Endothelial cell of umbilical vein (primary cell): ENCODE measurements at regions not wholly inside any gene's neighbourhood (a gene's known extent, or its start where the extent isn't known, plus 50 kb on each side); places are given as distances from the start of the nearest gene placed in this dataset.

Experiments
- BruUV-seq: library from RNA; stranded (reverse); fragments of 400-500 nt; replicated peaks from 2 replicates; lab custom pipeline; 2021; lab: Mats Ljungman, UMichigan
- CTCF ChIA-PET: fragments of 300-600, 350-600 bp; sonication (Branson Sonifier 250); formaldehyde crosslinking; loops from one replicate; lab custom pipeline; 2021; ENCODE audit warnings: antibody characterized with exemption, inconsistent platforms; lab: Charles Lee
- POLR2A ChIA-PET: fragments of 300-600, 350-600 bp; sonication (Branson Sonifier 250); formaldehyde crosslinking; loops from one replicate; lab custom pipeline; 2021; ENCODE audit warnings: antibody characterized with exemption, inconsistent platforms; lab: Charles Lee
- DNase-seq: peaks from one replicate; pipeline ENCODE4 v3.0.0-alpha.2; 2011; ENCODE audit warnings: low read depth, low spot score
- FAIRE-seq: peaks from 2 replicates; lab custom pipeline; 2011; peaks lifted over from hg19 to GRCh38; lab: Jason Lieb, UNC
- H2AFZ ChIP-seq: 2 replicates; pipeline ENCODE4 v1.6.0; 2012; ENCODE audit warnings: low read depth, low read length, control low read depth, inconsistent platforms
- H3K27ac ChIP-seq: 2 replicates; pipeline ENCODE4 v1.5.1; 2011; ENCODE audit warnings: low read depth, mild to moderate bottlenecking, control low read depth, low read length, moderate library complexity; ENCODE audit not compliant: insufficient read depth
- H3K27me3 ChIP-seq, 2 experiments: 2 replicates each; pipeline versions ENCODE4 v1.6.0 to v1.6.1; 2011; ENCODE audit warnings: low read length in 2 of 2, mixed read lengths in 1 of 2; ENCODE audit not compliant: control insufficient read depth in 2 of 2, insufficient read depth in 2 of 2
- H3K36me3 ChIP-seq, 2 experiments: 2 replicates in 1 of 2; 3 replicates in 1 of 2; pipeline ENCODE4 v1.5.1; 2011; ENCODE audit warnings: low read length in 2 of 2, mild to moderate bottlenecking in 1 of 2, moderate library complexity in 1 of 2; ENCODE audit not compliant: control insufficient read depth in 2 of 2, insufficient read depth in 2 of 2; ENCODE audit errors: extremely low read depth in 1 of 2
- H3K4me1 ChIP-seq: 3 replicates; pipeline ENCODE4 v1.5.1; 2011; ENCODE audit warnings: mild to moderate bottlenecking, low read length; ENCODE audit not compliant: control insufficient read depth, insufficient read depth; ENCODE audit errors: extremely low read depth
- H3K4me2 ChIP-seq: 2 replicates; pipeline ENCODE4 v1.6.1; 2011; ENCODE audit warnings: low read length, control low read depth, mixed read lengths; ENCODE audit not compliant: insufficient read depth
- H3K4me3 ChIP-seq, 3 experiments: fragments of 200-600 bp in 1 of 3; sonication (generic), shearing (Covaris generic) in 1 of 3; replicated peaks in 1 of 3; 2 replicates each; pipeline ENCODE4 v1.5.1; 2011 to 2016; ENCODE audit warnings: control low read depth in 3 of 3, low read length in 3 of 3, mild to moderate bottlenecking in 2 of 3, inconsistent platforms in 1 of 3, low read depth in 1 of 3, moderate library complexity in 1 of 3; ENCODE audit not compliant: insufficient read depth in 1 of 3
- H3K79me2 ChIP-seq: 2 replicates; pipeline ENCODE4 v1.6.0; 2012; ENCODE audit warnings: low read length, inconsistent platforms; ENCODE audit not compliant: control insufficient read depth, insufficient read depth
- H3K9ac ChIP-seq: replicated peaks from 2 replicates; pipeline ENCODE3; 2011; ENCODE audit warnings: low read length, control low read depth; ENCODE audit not compliant: insufficient read depth; ENCODE audit errors: extremely low read depth
- H3K9me1 ChIP-seq: replicated peaks from 3 replicates; pipeline ENCODE4 v1.6.0; 2011; ENCODE audit warnings: mild to moderate bottlenecking, low read length; ENCODE audit not compliant: control insufficient read depth, insufficient read depth; ENCODE audit errors: extremely low read depth
- H3K9me3 ChIP-seq: replicated peaks from 2 replicates; pipeline ENCODE4 v1.5.1; 2012; ENCODE audit warnings: low read length, inconsistent platforms; ENCODE audit not compliant: control insufficient read depth, insufficient read depth
- H4K20me1 ChIP-seq: replicated peaks from 2 replicates; pipeline ENCODE3; 2011; ENCODE audit warnings: mild to moderate bottlenecking, low read length; ENCODE audit not compliant: control insufficient read depth, insufficient read depth; ENCODE audit errors: extremely low read depth
- CTCF ChIP-seq, 2 donors: IDR thresholded peaks; 1 replicate in 1 of 2; 2 replicates in 1 of 2; pipeline ENCODE4 v1.5.1; 2011; ENCODE audit warnings: low read length in 2 of 2, mild to moderate bottlenecking in 2 of 2, moderate library complexity in 2 of 2, control low read depth in 1 of 2, inconsistent platforms in 1 of 2, low read depth in 1 of 2; ENCODE audit not compliant: insufficient read depth in 1 of 2; ENCODE audit errors: extremely low read depth in 1 of 2
- EZH2 ChIP-seq: IDR thresholded peaks from 2 replicates; pipeline ENCODE4 v1.6.1; 2012; ENCODE audit warnings: borderline replicate concordance, low read depth, mild to moderate bottlenecking, moderate library complexity, low read length, inconsistent platforms; ENCODE audit not compliant: severe bottlenecking
- FOS ChIP-seq: IDR thresholded peaks from 2 replicates; pipeline ENCODE4 v1.6.1; 2011; ENCODE audit warnings: mild to moderate bottlenecking, low read length, moderate library complexity, borderline replicate concordance; ENCODE audit not compliant: insufficient read depth
- GATA2 ChIP-seq: IDR thresholded peaks from 2 replicates; pipeline ENCODE4 v1.7.0; 2011; ENCODE audit warnings: low read depth, mild to moderate bottlenecking, moderate library complexity, mixed read lengths, low read length; ENCODE audit not compliant: insufficient read length, insufficient read depth
- JUN ChIP-seq: IDR thresholded peaks from 2 replicates; pipeline ENCODE4 v1.6.1; 2011; ENCODE audit warnings: borderline replicate concordance, low read depth; ENCODE audit not compliant: insufficient read length, insufficient read depth
- MYC ChIP-seq: IDR thresholded peaks from one replicate; pipeline ENCODE4 v1.6.1; 2011; ENCODE audit warnings: mild to moderate bottlenecking, low read depth, low read length
- POLR2A ChIP-seq: IDR thresholded peaks from 2 replicates; pipeline ENCODE4 v1.6.1; 2012; ENCODE audit warnings: low read depth, mild to moderate bottlenecking, control low read depth, low read length
- POLR2AphosphoS5 ChIP-seq: IDR thresholded peaks from 2 replicates; pipeline ENCODE4 v1.6.1; 2012; ENCODE audit warnings: low read depth, mild to moderate bottlenecking, control low read depth, low read length, moderate library complexity; ENCODE audit not compliant: insufficient read depth
- dilution Hi-C: fragments of 300-500 bp; cut with MboI; formaldehyde crosslinking; loops from one replicate; pipeline ENCODE4 v1.15.0; 2019; ENCODE audit warnings: low sequenced_read_pairs; ENCODE audit not compliant: extremely low pct_ligation_motif_present
- intact Hi-C: fragments of 100-400 bp; cut with micrococcal nuclease; formaldehyde crosslinking; loops from one replicate; pipeline ENCODE4 v1.10.0; 2022
- TF ChIP-seq, protein P1 (sequence below): IDR thresholded peaks from 2 replicates; pipeline ENCODE4 v1.6.1; 2011; ENCODE audit not compliant: insufficient read depth, insufficient read length

DNA sequence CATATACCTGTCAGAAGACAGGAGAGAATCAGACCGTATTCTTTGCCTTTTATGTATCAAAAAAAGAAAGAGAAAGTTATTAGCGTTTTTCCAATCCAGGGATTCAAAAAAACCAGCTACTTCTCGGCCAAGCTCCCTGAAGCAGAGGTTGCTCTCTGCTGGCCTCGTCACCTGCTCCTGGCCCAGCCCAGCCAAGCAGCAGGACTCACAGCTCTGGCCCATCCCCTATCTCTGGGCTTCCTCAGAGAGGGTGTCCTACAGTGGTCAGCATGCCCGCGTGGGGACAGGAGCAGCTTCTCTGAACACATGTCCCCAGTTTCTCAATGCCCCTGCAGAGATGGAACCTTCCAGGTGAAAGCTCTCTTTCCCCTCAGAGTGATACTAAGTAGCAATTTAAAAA is 209.0 kb downstream of the URI1 start:
- DNase-seq (no peak), FAIRE-seq (no peak)
- H3K4me1 ChIP-seq: no peaks in the 10 kb centered on the region
- dilution Hi-C loops (no loop called here), intact Hi-C loops (no loop called here)
- no peak overlapping the region for H3K4me2 ChIP-seq
- H4K20me1 ChIP-seq: no peaks in the 10 kb centered on the region
- H3K36me3 ChIP-seq: no peaks in the 10 kb centered on the region
- peaks cover 6% of the 10 kb centered on the region for H3K9me3 ChIP-seq
- no peaks in the 10 kb centered on the region for H3K27me3 ChIP-seq
- H2AFZ ChIP-seq: no peak overlapping the region
- no peaks in the 10 kb centered on the region for H3K79me2 ChIP-seq
- no TSS peak for BruUV-seq
- ChIA-PET POLR2A (no interaction called here), CTCF (no interaction called here)
- no peak overlapping the region for H3K27ac ChIP-seq
- no peak overlapping the region for H3K4me3 ChIP-seq
- H3K9ac ChIP-seq: no peak overlapping the region
- no peaks in the 10 kb centered on the region for H3K9me1 ChIP-seq
- TF ChIP-seq MYC (no peak), POLR2A (no peak), POLR2AphosphoS5 (no peak), FOS (no peak), EZH2 (no peak), GATA2 (no peak), CTCF (IDR thresholded peaks at IDR 0.05; ENCODE audit: extremely low read depth in 1 of 2, insufficient read depth in 1 of 2, low read depth in 1 of 2, low read length in 2 of 2) (no peak), JUN (no peak)
- TF ChIP-seq, protein P1, sequence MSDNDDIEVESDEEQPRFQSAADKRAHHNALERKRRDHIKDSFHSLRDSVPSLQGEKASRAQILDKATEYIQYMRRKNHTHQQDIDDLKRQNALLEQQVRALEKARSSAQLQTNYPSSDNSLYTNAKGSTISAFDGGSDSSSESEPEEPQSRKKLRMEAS: no peak
